Stimulated activated CD4-positive, alpha-beta T cell treated with anti-CD3 and anti-CD28 coated beads, Interleukin-1b, Interleukin-23, amount 100 ng/mL, for 24 hours (primary cell): ENCODE measurements at regions not wholly inside any gene's neighbourhood (a gene's known extent, or its start where the extent isn't known, plus 50 kb on each side); places are given as distances from the start of the nearest gene placed in this dataset.
"Not testable (repeated sequence)": the region's sequence is repeated elsewhere in the genome, so short reads cannot be mapped to it uniquely, and the experiment has no call there.

Experiments
- DNase-seq, 4 experiments: peaks; one replicate each; pipeline ENCODE4 v3.0.0-alpha.2; 2020; ENCODE audit warnings: low read depth in 4 of 4, low spot score in 1 of 4

- DNase-seq, result no peak
Measured at GRCh38 chr6:170098428-170099170, 192.3 kb downstream of the DLL1 start.

- DNase-seq, result no peak
Measured at GRCh38 chr6:170097505-170098427, 193.1 kb downstream of the DLL1 start.

GRCh38 chr6:170096803-170097504 is 193.9 kb downstream of the DLL1 start:
- no peak for DNase-seq

GRCh38 chr6:170096191-170096802 is 194.6 kb downstream of the DLL1 start:
- DNase-seq, result no peak

- no peak for DNase-seq
Measured at GRCh38 chr6:170095273-170095981, 195.5 kb downstream of the DLL1 start.

- DNase-seq, result no peak
Measured at GRCh38 chr6:170094686-170095272, 196.1 kb downstream of the DLL1 start.

- DNase-seq, result no peak
Measured at GRCh38 chr6:170093658-170094596, 197.0 kb downstream of the DLL1 start.

- no peak for DNase-seq
Measured at GRCh38 chr6:170093276-170093657, 197.6 kb downstream of the DLL1 start.

- no peak for DNase-seq
Measured at GRCh38 chr6:170092826-170093225, 198.1 kb downstream of the DLL1 start.

- no peak for DNase-seq
Measured at GRCh38 chr6:170091639-170092579, 199.0 kb downstream of the DLL1 start.

- DNase-seq, result no peak
Measured at GRCh38 chr6:170091000-170091638, 199.8 kb downstream of the DLL1 start.

- DNase-seq, result no peak
Measured at GRCh38 chr6:170090561-170090960, 200.3 kb downstream of the DLL1 start.

- DNase-seq, result no peak
Measured at GRCh38 chr6:170089963-170090362, 200.9 kb downstream of the DLL1 start.

- DNase-seq, result no peak
Measured at GRCh38 chr6:170088582-170088955, 202.3 kb downstream of the DLL1 start.

GRCh38 chr6:170087941-170088581 is 202.8 kb downstream of the DLL1 start:
- DNase-seq, result peak in 2 of 4 experiments; percentile 6 to 16

GRCh38 chr6:170087421-170087780 is 203.5 kb downstream of the DLL1 start:
- not testable (repeated sequence) for DNase-seq
